Peyer's patch (tissue), 4 donors: ENCODE measurements at regions not wholly inside any gene's neighbourhood (a gene's known extent, or its start where the extent isn't known, plus 50 kb on each side); places are given as distances from the start of the nearest gene placed in this dataset.

ENCODE experiments used
- DNase-seq, 3 donors: peaks; one replicate each; pipeline ENCODE4 v3.0.0-alpha.2; 2017 to 2019
- H3K27ac ChIP-seq, 4 donors: fragments of 200-600 bp; sonication (generic); one replicate each; pipeline ENCODE4 v1.5.1; 2016 to 2019
- H3K27me3 ChIP-seq, 2 donors: fragments of 200-600 bp; sonication (generic); one replicate each; pipeline ENCODE4 v1.5.1; 2019
- H3K36me3 ChIP-seq, 3 donors: fragments of 200-600 bp; sonication (generic); one replicate each; pipeline ENCODE4 v1.5.1; 2016 to 2019
- H3K4me1 ChIP-seq, 4 donors: fragments of 200-600 bp; sonication (generic); one replicate each; pipeline ENCODE4 v1.5.1; 2016 to 2019
- H3K4me3 ChIP-seq, 4 donors: fragments of 200-600 bp; sonication (generic); 1 replicate in 3 of 4; 2 replicates in 1 of 4; pipeline ENCODE4 v1.5.1; 2016 to 2019; ENCODE audit warnings: mild to moderate bottlenecking in 1 of 4
- H3K9me3 ChIP-seq, 4 donors: fragments of 200-600 bp; sonication (generic); one replicate each; pipeline ENCODE4 v1.5.1; 2016 to 2019; ENCODE audit warnings: mild to moderate bottlenecking in 1 of 4
- POLR2A ChIP-seq, 2 donors: fragments of 450-650 bp; IDR thresholded peaks; one replicate each; pipeline ENCODE4 v1.5.1; 2017; ENCODE audit warnings: antibody characterized with exemption in 2 of 2, mild to moderate bottlenecking in 2 of 2, moderate library complexity in 2 of 2
- TF ChIP-seq, protein P1 (sequence below), 6 experiments: fragments of 450-650 bp in 4 of 6; fragments of 200-600 bp in 2 of 6; sonication (generic) in 1 of 6; IDR thresholded peaks; one replicate each; pipeline ENCODE4 v1.5.1; 2017 to 2019; ENCODE audit warnings: antibody characterized with exemption in 6 of 6, mild to moderate bottlenecking in 3 of 6, moderate library complexity in 1 of 6

DNA sequence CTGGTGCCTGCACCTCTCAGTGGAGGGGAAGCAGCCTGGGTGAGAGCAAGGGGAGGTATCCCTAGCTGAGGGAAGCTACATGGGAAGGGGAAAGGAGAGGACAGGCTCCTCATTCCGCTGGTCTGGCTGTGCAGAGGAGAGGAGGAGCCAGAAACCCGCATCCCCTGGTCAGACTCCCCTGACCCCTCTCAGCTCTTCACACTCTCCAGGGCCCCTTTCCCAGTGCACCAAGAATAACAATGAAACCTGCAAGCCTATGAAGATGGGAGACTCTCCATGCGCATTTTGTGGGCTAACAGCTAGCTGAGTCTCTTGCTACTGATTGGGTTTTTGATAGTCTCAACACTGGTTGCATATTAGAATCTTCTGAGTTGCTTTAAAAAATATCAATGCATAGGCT is 319.9 kb upstream of the COBL start:
- Histone ChIP-seq H3K9me3 (no peaks in the 10 kb centered on the region), H3K27me3 (no peaks in the 10 kb centered on the region), H3K4me3 (no peak overlapping the region), H3K4me1 (peaks cover 0 to 34% (median 5%) of the 10 kb centered on the region in 4 donors), H3K36me3 (no peaks in the 10 kb centered on the region), H3K27ac (peak overlapping the region in 1 of 4 donors; percentile 67)
- TF ChIP-seq, protein P1, sequence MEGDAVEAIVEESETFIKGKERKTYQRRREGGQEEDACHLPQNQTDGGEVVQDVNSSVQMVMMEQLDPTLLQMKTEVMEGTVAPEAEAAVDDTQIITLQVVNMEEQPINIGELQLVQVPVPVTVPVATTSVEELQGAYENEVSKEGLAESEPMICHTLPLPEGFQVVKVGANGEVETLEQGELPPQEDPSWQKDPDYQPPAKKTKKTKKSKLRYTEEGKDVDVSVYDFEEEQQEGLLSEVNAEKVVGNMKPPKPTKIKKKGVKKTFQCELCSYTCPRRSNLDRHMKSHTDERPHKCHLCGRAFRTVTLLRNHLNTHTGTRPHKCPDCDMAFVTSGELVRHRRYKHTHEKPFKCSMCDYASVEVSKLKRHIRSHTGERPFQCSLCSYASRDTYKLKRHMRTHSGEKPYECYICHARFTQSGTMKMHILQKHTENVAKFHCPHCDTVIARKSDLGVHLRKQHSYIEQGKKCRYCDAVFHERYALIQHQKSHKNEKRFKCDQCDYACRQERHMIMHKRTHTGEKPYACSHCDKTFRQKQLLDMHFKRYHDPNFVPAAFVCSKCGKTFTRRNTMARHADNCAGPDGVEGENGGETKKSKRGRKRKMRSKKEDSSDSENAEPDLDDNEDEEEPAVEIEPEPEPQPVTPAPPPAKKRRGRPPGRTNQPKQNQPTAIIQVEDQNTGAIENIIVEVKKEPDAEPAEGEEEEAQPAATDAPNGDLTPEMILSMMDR (IDR thresholded peaks at IDR 0.05) = no peak
- no peak for TF ChIP-seq POLR2A (IDR thresholded peaks at IDR 0.05)
- no peak for DNase-seq

DNA sequence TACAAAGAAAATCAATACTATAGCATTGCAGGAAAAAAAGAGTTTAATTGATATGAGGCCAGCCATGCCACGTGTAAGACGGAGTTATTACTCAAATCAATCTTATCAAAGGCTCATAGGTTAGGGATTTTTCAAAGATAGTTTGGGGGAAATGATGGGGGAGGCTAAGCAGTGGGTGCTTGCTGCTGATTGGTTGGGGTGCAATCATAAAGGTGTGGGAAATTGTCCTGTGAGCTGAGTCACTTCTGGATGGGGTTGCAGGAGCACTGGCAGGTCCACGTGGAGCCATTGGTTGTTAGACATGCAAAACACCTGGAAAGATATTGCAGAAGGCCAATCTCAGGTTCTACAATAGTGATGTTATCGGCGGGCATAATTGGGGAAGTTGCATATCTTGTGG is 319.2 kb upstream of the COBL start:
- peaks cover 0 to 34% (median 5%) of the 10 kb centered on the region in 4 donors for H3K4me1 ChIP-seq
- no peaks in the 10 kb centered on the region for H3K9me3 ChIP-seq
- no peak overlapping the region for H3K4me3 ChIP-seq
- H3K27me3 ChIP-seq = no peaks in the 10 kb centered on the region
- H3K36me3 ChIP-seq = no peaks in the 10 kb centered on the region
- TF ChIP-seq POLR2A (IDR thresholded peaks at IDR 0.05) = no peak
- TF ChIP-seq, protein P1 (IDR thresholded peaks at IDR 0.05) = no peak
- H3K27ac ChIP-seq = peak overlapping the region in 1 of 4 donors; percentile 67
- peak in 1 of 3 donors; percentile 69 for DNase-seq

DNA sequence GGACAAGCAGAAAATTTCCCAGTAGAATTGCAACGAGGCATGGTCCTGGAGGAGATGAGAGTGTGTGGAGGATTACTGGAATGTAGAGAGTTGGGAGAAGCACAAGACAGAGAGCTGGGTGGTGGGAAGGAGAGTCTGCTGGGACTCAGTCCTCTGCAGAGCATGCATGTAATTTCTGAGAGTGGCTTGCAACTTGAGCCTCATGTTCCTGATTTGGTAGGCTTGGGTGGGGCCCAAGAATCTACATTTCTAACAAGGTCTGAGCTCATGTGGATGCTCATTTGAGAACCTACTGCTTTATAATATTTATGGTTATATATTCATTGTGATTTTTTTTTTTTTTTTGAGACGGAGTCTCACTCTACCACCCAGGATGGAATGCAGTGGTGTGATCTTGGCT is 317.9 kb upstream of the COBL start:
- H3K36me3 ChIP-seq = no peaks in the 10 kb centered on the region
- TF ChIP-seq POLR2A (IDR thresholded peaks at IDR 0.05) = no peak
- TF ChIP-seq, protein P1 (IDR thresholded peaks at IDR 0.05) = no peak
- no peaks in the 10 kb centered on the region for H3K9me3 ChIP-seq
- H3K27me3 ChIP-seq = no peaks in the 10 kb centered on the region
- no peak overlapping the region for H3K4me3 ChIP-seq
- H3K27ac ChIP-seq = no peak overlapping the region
- H3K4me1 ChIP-seq = peaks cover 0 to 24% (median 2%) of the 10 kb centered on the region in 4 donors
- DNase-seq = no peak

DNA sequence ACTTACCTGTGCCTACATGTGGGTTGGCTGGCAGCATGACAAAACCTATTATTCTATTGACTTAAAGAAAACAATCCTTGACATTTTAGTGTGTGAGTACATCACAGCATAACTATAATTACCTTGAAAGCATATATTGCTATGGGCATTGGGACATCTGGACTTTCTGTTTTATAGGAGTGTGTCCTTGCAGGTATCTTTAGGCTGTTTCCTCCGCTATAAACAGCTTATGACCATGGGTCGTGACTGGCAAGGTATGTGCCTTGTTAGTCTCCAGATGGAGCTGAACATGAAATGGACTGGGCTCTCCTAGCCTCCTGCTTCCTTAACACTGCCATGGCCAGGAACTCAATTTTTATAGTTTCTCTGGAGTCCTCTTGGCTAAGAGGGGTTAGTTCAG is 317.4 kb upstream of the COBL start:
- peaks cover 0 to 24% (median 2%) of the 10 kb centered on the region in 4 donors for H3K4me1 ChIP-seq
- no peaks in the 10 kb centered on the region for H3K36me3 ChIP-seq
- H3K27ac ChIP-seq = no peak overlapping the region
- no peak for DNase-seq
- no peaks in the 10 kb centered on the region for H3K27me3 ChIP-seq
- TF ChIP-seq, protein P1 (IDR thresholded peaks at IDR 0.05) = no peak
- no peak for TF ChIP-seq POLR2A (IDR thresholded peaks at IDR 0.05)
- no peaks in the 10 kb centered on the region for H3K9me3 ChIP-seq
- no peak overlapping the region for H3K4me3 ChIP-seq

DNA sequence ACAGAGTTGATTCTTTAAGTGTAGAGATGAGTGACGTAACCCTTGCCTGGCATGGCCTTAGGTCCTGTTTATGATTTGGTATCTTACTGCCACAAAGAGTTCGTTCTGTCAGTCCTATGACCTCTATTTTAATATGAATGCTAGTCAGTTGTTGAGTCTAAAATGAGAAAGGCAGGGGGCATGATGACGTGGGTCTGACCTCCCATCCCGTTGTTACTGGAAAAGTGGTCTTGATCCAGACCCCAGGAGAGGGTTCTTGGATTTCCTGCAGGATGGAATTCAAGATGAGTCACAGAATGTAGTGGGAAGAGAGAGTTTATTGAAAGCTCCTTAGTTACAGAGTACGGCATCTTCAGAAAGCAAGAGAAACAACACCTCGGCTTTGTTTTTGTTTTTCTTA is 317.0 kb upstream of the COBL start:
- Histone ChIP-seq H3K4me3 (no peak overlapping the region), H3K27ac (no peak overlapping the region), H3K4me1 (peaks cover 0 to 23% (median 2%) of the 10 kb centered on the region in 4 donors), H3K9me3 (no peaks in the 10 kb centered on the region), H3K27me3 (no peaks in the 10 kb centered on the region), H3K36me3 (no peaks in the 10 kb centered on the region)
- DNase-seq = no peak
- no peak for TF ChIP-seq POLR2A (IDR thresholded peaks at IDR 0.05)
- TF ChIP-seq, protein P1 (IDR thresholded peaks at IDR 0.05) = no peak

DNA sequence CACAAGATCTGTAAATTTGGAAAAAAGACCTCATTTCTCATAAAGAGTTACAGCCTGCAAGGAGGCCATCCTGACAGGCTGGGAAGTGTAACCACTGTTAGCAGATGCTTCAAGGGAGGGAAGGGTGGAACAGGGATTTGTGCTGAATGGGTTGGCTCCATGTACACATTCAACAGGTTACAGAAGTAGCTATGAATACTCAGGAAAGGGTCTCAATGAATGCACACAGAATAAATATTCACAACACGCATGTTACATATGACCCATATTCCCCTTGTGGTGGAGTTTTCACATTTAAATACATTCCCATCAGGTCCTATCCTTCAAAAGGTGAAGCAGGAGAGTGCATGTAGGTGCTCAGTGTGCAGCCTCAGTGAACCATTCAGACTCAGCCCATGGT is 316.4 kb upstream of the COBL start:
- DNase-seq = no peak
- no peaks in the 10 kb centered on the region for H3K36me3 ChIP-seq
- H3K27ac ChIP-seq = no peak overlapping the region
- no peak for TF ChIP-seq POLR2A (IDR thresholded peaks at IDR 0.05)
- TF ChIP-seq, protein P1 (IDR thresholded peaks at IDR 0.05) = no peak
- H3K27me3 ChIP-seq = no peaks in the 10 kb centered on the region
- H3K9me3 ChIP-seq = no peaks in the 10 kb centered on the region
- H3K4me3 ChIP-seq = no peak overlapping the region
- H3K4me1 ChIP-seq = peaks cover 0 to 17% (median 2%) of the 10 kb centered on the region in 4 donors
